ENCODE measurements at regions not wholly inside any gene's neighbourhood (a gene's known extent, or its start where the extent isn't known, plus 50 kb on each side); places are given as distances from the start of the nearest gene placed in this dataset.
"Not testable (repeated sequence)": the region's sequence is repeated elsewhere in the genome, so short reads cannot be mapped to it uniquely, and the experiment has no call there.

DNA sequence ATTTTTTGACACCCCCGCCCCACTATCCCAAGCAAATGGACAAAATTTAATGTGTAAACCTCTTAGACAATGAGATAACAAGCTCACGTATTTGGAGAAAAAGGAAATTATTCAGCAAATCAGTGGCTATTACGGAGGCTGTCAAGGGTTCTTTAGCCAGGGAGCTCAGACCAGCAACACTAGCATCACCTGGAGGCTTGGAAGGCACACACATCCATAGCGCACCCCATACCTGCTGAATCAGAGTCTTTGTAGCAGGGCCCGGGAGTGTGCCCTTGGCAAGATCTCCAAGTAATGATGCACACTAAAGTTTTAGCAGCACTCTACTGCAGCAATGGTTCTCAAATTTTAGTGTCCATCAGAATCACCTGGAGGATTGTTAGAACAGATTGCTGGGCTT, 223.2 kb upstream of the BTBD3 start:
- no peak overlapping the region for H3K27ac Mint-ChIP-seq

GRCh38 chr20:11697055-11697454, 220.6 kb upstream of the BTBD3 start:
- Mint-ChIP-seq H3K4me3 (no peak overlapping the region), H3K36me3 (ENCODE audit: low read depth) (no peaks in the 10 kb centered on the region), H3K27me3 (no peaks in the 10 kb centered on the region), H3K27ac (no peak overlapping the region), H3K4me1 (no peaks in the 10 kb centered on the region), H3K9me3 (no peaks in the 10 kb centered on the region)
- DNase-seq: no peak
- intact Hi-C loops (cut with micrococcal nuclease): no loop called here

More for the DNA sequence above, 223.2 kb upstream of the BTBD3 start:
- H3K4me1 Mint-ChIP-seq: no peaks in the 10 kb centered on the region
- H3K4me3 Mint-ChIP-seq: no peak overlapping the region
- no peaks in the 10 kb centered on the region for H3K9me3 Mint-ChIP-seq
- no peaks in the 10 kb centered on the region for H3K27me3 Mint-ChIP-seq
- intact Hi-C loops (cut with micrococcal nuclease): no loop called here
- DNase-seq: no peak
- H3K36me3 Mint-ChIP-seq (ENCODE audit: low read depth): no peaks in the 10 kb centered on the region

DNA sequence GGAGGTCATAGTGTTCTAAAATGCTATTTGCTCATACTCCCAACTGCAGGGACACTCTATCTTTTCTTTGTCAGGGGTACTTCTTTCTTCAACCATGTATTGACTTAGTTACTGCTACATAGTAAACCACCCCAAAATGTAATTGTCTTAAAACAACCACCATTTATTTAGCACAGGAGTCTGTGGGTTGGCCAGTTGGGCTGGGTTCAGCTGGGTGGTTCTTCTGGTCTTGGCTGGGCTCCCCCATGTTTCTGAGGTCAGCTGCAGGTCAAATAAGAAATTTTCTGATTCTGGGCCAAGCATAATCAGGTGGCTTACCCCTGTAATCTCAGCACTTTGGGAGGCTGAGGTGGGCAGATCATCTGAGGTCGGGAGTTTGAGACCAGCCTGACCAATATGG, 220.0 kb upstream of the BTBD3 start:
- Mint-ChIP-seq H3K9me3 (no peaks in the 10 kb centered on the region), H3K27me3 (no peaks in the 10 kb centered on the region), H3K36me3 (ENCODE audit: low read depth) (no peaks in the 10 kb centered on the region), H3K4me3 (no peak overlapping the region), H3K27ac (no peak overlapping the region), H3K4me1 (no peaks in the 10 kb centered on the region)
- intact Hi-C loops (cut with micrococcal nuclease): no loop called here
- DNase-seq: no peak

DNA sequence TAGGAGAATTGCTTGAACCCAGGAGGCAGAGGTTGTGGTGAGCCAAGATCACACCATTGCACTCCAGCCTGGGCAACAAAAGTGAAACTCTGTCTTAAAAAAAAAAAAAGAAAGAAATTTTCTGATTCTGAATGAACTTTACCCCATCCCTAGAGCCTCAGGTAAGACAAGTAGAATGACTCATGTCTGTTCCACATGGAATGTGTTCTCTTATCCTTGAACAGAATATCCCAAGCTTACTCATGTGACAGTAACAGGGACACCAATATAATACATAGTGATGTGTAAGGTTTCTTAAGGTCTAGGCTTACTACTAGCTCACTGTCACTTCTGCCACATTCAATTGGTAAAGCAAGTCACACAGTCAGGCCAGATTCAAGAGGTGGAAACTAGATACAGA, 219.6 kb upstream of the BTBD3 start:
- no peak overlapping the region for H3K4me3 Mint-ChIP-seq
- no peaks in the 10 kb centered on the region for H3K36me3 Mint-ChIP-seq (ENCODE audit: low read depth)
- no peaks in the 10 kb centered on the region for H3K4me1 Mint-ChIP-seq
- no peaks in the 10 kb centered on the region for H3K27me3 Mint-ChIP-seq
- no peaks in the 10 kb centered on the region for H3K9me3 Mint-ChIP-seq
- no peak overlapping the region for H3K27ac Mint-ChIP-seq
- no peak for DNase-seq
- intact Hi-C loops (cut with micrococcal nuclease): no loop called here

DNA sequence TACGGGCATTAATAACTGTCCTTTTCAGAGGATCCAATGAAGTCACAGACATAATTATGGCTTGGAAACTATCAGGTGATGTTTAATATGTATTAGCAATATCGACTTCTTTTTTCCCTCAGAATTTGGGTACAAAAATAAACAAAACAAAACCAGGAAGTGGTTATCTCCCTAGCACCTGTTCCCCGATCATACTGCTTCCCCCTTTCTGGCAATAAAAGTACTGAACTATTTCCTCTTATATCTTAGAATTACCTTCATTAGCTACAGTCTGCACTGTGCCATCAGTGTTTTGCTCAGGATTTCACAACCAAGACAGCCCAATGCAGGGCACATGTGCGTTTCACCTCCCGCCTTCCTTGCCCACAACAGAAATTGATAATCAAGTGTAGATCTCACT, 216.9 kb upstream of the BTBD3 start:
- Mint-ChIP-seq H3K4me1 (no peaks in the 10 kb centered on the region), H3K36me3 (ENCODE audit: low read depth) (no peaks in the 10 kb centered on the region), H3K27ac (no peak overlapping the region), H3K9me3 (no peaks in the 10 kb centered on the region), H3K27me3 (no peaks in the 10 kb centered on the region), H3K4me3 (no peak overlapping the region)
- DNase-seq: no peak
- intact Hi-C loops (cut with micrococcal nuclease): no loop called here

GRCh38 chr20:11702721-11703518, 214.8 kb upstream of the BTBD3 start:
- no peak overlapping the region for H3K27ac Mint-ChIP-seq
- no peaks in the 10 kb centered on the region for H3K9me3 Mint-ChIP-seq
- DNase-seq: no peak
- H3K27me3 Mint-ChIP-seq: no peaks in the 10 kb centered on the region
- no peak overlapping the region for H3K4me3 Mint-ChIP-seq
- intact Hi-C loops (cut with micrococcal nuclease): no loop called here
- no peaks in the 10 kb centered on the region for H3K4me1 Mint-ChIP-seq
- H3K36me3 Mint-ChIP-seq (ENCODE audit: low read depth): no peaks in the 10 kb centered on the region

- Mint-ChIP-seq H3K27ac (no peak overlapping the region), H3K4me3 (no peak overlapping the region), H3K9me3 (no peaks in the 10 kb centered on the region), H3K4me1 (no peaks in the 10 kb centered on the region), H3K36me3 (ENCODE audit: low read depth) (no peaks in the 10 kb centered on the region), H3K27me3 (no peaks in the 10 kb centered on the region)
- intact Hi-C loops (cut with micrococcal nuclease): no loop called here
- DNase-seq: no peak
These were observed 212.2 kb upstream of the BTBD3 start for GRCh38 chr20:11705512-11705911.

DNA sequence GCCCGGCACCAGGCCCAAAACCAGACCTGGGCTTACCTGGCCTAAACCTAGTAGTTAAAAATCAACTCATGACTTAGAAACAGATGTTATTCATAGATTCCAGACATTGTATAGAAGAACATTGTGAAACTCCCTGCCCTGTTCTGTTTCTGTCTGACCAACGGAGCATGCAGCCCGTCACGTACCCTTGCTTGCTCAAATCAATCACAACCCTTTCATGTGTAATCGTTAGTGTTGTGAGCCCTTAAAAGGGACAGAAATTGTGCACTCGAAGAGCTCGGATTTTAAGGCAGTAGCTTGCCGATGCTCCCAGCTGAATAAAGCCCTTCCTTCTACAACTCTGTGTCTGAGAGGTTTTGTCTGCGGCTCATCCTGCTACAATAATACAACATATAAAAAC, 209.5 kb upstream of the BTBD3 start:
- H3K4me1 Mint-ChIP-seq; H3K36me3 Mint-ChIP-seq (ENCODE audit: low read depth); H3K4me3 Mint-ChIP-seq; H3K27me3 Mint-ChIP-seq; H3K9me3 Mint-ChIP-seq; DNase-seq; H3K27ac Mint-ChIP-seq; intact Hi-C loops (cut with micrococcal nuclease): not testable (repeated sequence)

- no peaks in the 10 kb centered on the region for H3K27me3 Mint-ChIP-seq
- no peak for DNase-seq
- H3K9me3 Mint-ChIP-seq: peaks cover 1% of the 10 kb centered on the region
- peaks cover under 1% of the 10 kb centered on the region for H3K4me1 Mint-ChIP-seq
- no peaks in the 10 kb centered on the region for H3K36me3 Mint-ChIP-seq (ENCODE audit: low read depth)
- intact Hi-C loops (cut with micrococcal nuclease): no loop called here
- no peak overlapping the region for H3K4me3 Mint-ChIP-seq
- H3K27ac Mint-ChIP-seq: no peak overlapping the region
These were observed 206.5 kb upstream of the BTBD3 start for GRCh38 chr20:11711214-11711613.

GRCh38 chr20:11712639-11713160, 205.0 kb upstream of the BTBD3 start:
- Mint-ChIP-seq H3K4me1 (peaks cover 2% of the 10 kb centered on the region), H3K36me3 (ENCODE audit: low read depth) (no peaks in the 10 kb centered on the region), H3K9me3 (peaks cover 3% of the 10 kb centered on the region)

DNA sequence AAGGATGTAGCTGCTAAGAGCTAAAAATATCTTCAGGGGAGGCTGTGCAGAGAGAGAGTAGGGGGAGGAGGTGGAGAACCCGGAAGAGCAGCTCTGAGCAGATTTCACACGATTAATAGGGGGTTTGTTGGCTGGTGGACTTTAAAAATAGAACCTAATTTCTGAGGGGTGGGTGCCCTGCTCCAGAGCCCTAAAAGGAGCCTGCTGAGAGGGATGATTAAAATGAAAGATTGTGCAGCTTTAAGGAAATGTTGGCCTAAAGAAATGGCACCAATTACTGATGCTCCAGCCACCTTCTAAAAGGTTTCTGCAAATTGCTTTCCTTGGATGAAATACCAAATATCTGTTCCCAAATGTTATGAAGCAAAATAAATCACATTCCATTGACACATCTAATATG, 202.8 kb upstream of the BTBD3 start:
- DNase-seq: no peak
- intact Hi-C loops (cut with micrococcal nuclease): no loop called here
- H3K36me3 Mint-ChIP-seq (ENCODE audit: low read depth): no peaks in the 10 kb centered on the region
- H3K4me1 Mint-ChIP-seq: peaks cover 2% of the 10 kb centered on the region
- no peak overlapping the region for H3K4me3 Mint-ChIP-seq
- H3K27me3 Mint-ChIP-seq: no peaks in the 10 kb centered on the region
- H3K9me3 Mint-ChIP-seq: peaks cover 3% of the 10 kb centered on the region
- no peak overlapping the region for H3K27ac Mint-ChIP-seq

More at GRCh38 chr20:11712639-11713160, 205.0 kb upstream of the BTBD3 start:
- no peak for DNase-seq
- no peaks in the 10 kb centered on the region for H3K27me3 Mint-ChIP-seq
- intact Hi-C loops (cut with micrococcal nuclease): no loop called here
- H3K4me3 Mint-ChIP-seq: no peak overlapping the region
- H3K27ac Mint-ChIP-seq: no peak overlapping the region

DNA sequence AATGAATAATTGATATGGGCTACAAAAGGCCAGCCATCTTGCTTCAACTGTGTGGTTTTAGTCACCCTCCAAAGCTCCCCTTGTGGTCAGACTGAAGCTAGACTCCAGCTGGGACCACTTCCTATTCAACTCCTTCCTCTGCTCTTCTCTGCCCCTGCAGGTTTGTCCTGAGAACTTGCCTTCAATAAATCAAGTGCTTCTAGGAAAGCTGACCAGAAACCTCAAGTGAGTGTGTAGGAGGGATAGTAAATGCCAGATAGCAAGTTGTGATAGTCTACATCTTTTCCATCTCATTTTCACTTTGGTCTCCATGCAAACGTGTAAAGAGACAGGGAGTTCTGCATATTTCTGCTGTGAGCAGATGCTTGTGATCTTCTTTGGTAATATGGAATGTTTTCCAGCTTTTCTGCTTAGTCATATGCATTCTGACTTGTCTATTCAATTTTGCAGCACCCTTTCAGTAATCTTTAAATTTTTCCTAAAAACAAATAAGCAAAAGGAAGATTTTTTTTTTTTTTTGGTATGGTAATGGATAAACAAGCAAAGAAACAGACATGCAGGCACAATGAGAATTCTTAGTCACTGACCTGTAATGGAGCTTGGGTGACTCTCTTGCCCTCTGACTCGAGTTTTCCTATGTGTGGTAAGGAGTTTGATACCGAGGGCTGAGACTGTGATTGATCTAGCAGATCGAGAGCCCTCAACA, 201.3 kb upstream of the BTBD3 start:
- no peak for DNase-seq
- no peak overlapping the region for H3K27ac Mint-ChIP-seq
- no peaks in the 10 kb centered on the region for H3K27me3 Mint-ChIP-seq
- H3K4me3 Mint-ChIP-seq: no peak overlapping the region
- no peaks in the 10 kb centered on the region for H3K36me3 Mint-ChIP-seq (ENCODE audit: low read depth)
- H3K9me3 Mint-ChIP-seq: peaks cover 3% of the 10 kb centered on the region
- intact Hi-C loops (cut with micrococcal nuclease): no loop called here
- peaks cover 2% of the 10 kb centered on the region for H3K4me1 Mint-ChIP-seq

GRCh38 chr20:11716945-11717248, 200.8 kb upstream of the BTBD3 start:
- Mint-ChIP-seq H3K4me3 (no peak overlapping the region), H3K27me3 (no peaks in the 10 kb centered on the region), H3K4me1 (peaks cover 2% of the 10 kb centered on the region), H3K9me3 (peaks cover 3% of the 10 kb centered on the region), H3K36me3 (ENCODE audit: low read depth) (no peaks in the 10 kb centered on the region), H3K27ac (no peak overlapping the region)
- intact Hi-C loops (cut with micrococcal nuclease): no loop called here
- DNase-seq: no peak

DNA sequence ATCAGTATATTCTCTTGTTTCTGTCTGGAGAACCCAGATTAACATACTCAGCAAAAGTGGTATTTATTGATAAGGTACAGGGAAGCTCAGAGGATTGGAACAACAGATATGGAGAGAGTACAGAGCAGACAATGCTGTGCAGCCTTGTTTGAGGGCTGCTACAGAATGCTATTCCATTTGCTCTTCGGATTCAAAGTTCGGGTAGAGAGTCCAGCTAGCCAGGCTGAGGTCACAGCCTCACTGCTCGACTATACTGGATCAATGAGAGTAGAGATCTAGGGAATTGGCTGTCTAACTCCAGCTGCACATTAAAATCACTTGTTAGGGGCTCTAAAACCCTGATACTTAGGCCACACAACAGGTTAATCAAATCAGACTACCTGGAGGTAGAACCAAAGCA, 200.1 kb upstream of the BTBD3 start:
- H3K36me3 Mint-ChIP-seq (ENCODE audit: low read depth): no peaks in the 10 kb centered on the region
- intact Hi-C loops (cut with micrococcal nuclease): no loop called here
- no peak for DNase-seq
- H3K27me3 Mint-ChIP-seq: no peaks in the 10 kb centered on the region
- H3K4me3 Mint-ChIP-seq: no peak overlapping the region
- H3K9me3 Mint-ChIP-seq: peaks cover 3% of the 10 kb centered on the region
- H3K27ac Mint-ChIP-seq: no peak overlapping the region
- peaks cover 2% of the 10 kb centered on the region for H3K4me1 Mint-ChIP-seq
